GM19099 (cell line): ENCODE measurements at regions not wholly inside any gene's neighbourhood (a gene's known extent, or its start where the extent isn't known, plus 50 kb on each side); places are given as distances from the start of the nearest gene placed in this dataset.

Experiments
- POLR2A ChIP-seq: IDR thresholded peaks from 3 replicates; pipeline ENCODE4 v1.6.1; 2011; ENCODE audit warnings: low read depth; ENCODE audit not compliant: insufficient read length; ENCODE audit errors: extremely low read depth

DNA sequence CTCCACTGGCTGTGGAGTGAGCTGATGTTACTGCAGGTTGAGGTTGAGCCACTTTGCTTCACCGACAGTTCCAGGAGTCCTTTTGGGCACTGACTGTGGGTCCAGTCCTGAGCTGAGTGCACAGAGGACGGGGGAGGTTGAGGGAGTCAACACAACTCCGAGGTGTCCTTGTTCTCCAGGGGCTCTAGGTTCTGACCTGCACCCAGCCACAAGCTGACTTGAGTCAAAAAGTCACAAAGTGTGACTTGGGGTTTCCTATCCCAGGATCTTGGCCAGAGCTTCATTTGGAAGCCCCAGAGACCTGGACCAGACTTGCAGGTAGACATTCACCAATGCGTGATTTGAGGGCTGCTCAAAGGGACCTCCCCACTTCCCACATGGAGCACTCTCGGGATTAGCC is 95.0 kb downstream of the FAM43A start:
- no peak for TF ChIP-seq POLR2A

DNA sequence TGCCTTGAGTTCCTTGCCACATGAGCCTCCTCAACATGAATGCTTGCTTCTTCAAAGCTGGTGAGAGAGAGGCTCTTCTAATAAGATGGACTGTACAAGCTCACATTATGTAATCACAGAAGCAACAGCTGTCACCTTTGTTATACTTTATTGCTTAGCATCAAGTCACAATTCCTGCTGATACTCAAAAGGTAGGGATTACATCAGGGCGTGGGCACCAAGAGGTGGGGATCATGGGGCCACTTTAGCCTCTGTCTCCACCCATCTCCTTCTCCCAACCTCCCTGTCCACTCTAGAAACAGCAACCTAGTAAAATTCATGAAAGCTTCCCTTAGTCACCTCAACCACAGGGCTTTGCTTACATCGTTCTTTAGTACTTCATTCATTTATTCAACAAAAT is 95.9 kb downstream of the FAM43A start:
- no peak for TF ChIP-seq POLR2A

DNA sequence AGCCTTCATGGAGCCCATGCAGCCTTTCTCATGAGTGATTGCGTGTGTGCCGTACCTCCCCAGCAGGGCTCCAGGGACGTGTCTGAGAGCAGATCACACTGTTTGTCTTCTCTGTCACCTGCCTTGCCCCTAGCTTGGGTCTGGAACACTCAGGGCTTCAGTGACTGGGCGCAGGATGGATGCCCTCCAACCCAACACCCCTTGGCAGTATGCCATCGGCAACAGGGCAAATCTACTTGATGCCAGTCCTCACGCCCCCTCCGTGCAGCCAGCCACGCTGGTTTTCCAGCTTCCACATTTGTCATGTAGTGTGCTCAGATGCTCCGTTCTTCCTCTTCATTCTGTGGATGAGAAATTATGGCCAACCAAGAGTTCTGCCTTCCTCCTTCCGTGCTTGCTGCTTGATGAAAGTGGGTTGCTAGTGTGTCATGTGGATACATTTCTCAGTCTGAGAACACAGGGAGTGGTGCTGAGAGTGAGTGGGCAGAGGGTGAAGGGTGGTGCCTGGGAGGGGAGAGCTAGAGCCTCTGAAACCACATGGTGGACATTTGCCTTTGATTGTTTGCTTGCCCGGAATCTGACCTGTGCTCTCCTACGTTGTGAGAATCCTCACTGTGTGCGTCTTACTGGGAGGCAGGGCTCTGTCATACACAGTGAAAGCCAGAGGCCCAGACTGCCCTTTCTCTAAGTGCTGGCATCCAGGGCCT is 97.2 kb downstream of the FAM43A start:
- TF ChIP-seq POLR2A, result no peak

DNA sequence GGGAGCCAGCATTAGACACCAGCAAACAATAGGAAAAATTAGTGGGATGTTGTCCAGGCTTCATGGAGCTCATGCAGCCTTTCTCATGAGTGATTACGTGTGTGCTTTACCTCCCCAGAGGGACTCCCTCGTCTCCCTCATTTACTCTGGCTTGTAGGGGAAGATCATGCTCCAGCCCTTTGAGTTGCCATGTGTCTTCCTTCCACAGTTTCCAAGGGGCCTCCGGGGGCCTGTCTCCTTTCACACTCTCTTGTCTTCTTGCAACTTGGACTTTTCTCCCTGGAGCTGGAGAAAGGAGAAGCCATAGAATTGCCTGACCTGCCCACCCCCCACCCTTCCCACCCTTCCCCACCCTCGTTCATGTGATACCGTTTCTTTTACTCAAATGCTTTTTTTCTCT is 98.7 kb downstream of the FAM43A start:
- TF ChIP-seq POLR2A, result no peak

DNA sequence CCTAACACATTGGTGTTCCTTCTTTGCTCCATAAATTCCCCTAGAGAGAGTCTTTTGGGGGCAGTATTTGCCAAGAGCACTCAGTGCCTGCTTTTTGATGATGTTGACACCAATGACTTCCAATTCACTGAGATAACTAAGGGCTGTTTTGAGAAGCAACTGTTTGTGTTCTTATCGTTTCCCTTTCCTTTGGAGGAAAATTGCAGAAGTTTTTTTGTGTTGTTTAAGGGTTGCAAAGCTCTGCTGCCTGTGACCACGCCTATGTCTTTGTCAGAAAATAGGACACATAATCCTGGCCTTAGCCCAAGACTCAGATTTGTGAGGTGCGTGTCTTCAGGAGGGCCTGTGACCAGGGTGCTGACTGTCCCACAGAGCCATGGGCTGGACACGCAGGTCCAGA is 99.6 kb downstream of the FAM43A start:
- TF ChIP-seq POLR2A, result no peak

DNA sequence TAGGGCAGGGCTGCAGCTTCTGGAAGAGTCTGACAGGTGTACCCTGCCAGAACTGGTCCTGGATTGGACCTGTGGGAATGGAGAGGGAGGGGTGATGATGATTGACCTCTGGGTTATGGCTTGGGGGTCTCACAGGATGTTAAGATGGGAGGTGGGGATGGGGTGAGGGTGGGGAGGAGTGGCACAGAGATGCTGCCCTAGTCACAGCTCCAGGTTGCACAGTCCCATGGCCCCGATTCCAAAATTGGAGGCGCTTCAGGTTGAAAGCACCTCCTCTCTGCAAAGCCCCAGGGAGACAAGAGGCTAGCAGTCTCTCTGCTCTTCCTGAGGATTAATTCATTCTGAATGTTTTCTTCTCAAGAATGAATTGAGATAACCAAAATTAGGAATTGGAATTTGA is 101.4 kb downstream of the FAM43A start:
- TF ChIP-seq POLR2A, result no peak

GRCh38 chr3:194787650-194788049 is 102.0 kb downstream of the FAM43A start:
- no peak for TF ChIP-seq POLR2A

- TF ChIP-seq POLR2A, result no peak
Observed at GRCh38 chr3:194792368-194792767, 106.7 kb downstream of the FAM43A start.

GRCh38 chr3:194797555-194798250 is 112.0 kb downstream of the FAM43A start:
- TF ChIP-seq POLR2A, result no peak

- TF ChIP-seq POLR2A, result no peak
Observed at GRCh38 chr3:194798486-194798885, 112.8 kb downstream of the FAM43A start.

DNA sequence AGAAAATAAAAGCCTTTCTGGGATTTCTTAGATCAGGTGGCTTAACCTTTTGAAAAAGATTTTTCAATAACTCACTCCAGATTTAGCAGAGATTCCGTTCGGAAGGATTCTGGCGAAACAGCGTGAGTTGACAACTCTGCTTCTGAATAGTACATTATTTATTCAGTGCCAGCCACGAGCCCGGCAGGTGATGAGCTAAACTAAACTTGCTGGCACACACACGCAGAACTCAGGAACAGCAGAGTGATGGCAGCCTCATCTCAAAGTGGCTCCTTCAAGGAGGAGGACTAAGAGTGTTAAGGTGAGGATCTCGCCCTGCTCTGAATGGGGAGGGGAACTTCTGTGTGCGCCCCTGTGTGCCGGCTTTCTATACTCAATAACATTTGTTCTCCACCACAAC is 114.3 kb downstream of the FAM43A start:
- TF ChIP-seq POLR2A, result no peak

GRCh38 chr3:194801461-194802432 is 116.1 kb downstream of the FAM43A start:
- no peak for TF ChIP-seq POLR2A

GRCh38 chr3:194804796-194805195 is 119.1 kb downstream of the FAM43A start:
- TF ChIP-seq POLR2A, result no peak

- TF ChIP-seq POLR2A, result no peak
Observed at GRCh38 chr3:194805546-194805945, 119.9 kb downstream of the FAM43A start.

- TF ChIP-seq POLR2A, result no peak
Observed at GRCh38 chr3:194806991-194807630, 121.4 kb downstream of the FAM43A start.

GRCh38 chr3:194808640-194809097 is 123.0 kb downstream of the FAM43A start:
- TF ChIP-seq POLR2A, result no peak

- no peak for TF ChIP-seq POLR2A
Observed at GRCh38 chr3:194809382-194809781, 123.7 kb downstream of the FAM43A start.
